ENCODE measurements at regions not wholly inside any gene's neighbourhood (a gene's known extent, or its start where the extent isn't known, plus 50 kb on each side); places are given as distances from the start of the nearest gene placed in this dataset.
A peak's percentile ranks its signal among the peaks of the same experiment; 100 is the strongest.

DNA sequence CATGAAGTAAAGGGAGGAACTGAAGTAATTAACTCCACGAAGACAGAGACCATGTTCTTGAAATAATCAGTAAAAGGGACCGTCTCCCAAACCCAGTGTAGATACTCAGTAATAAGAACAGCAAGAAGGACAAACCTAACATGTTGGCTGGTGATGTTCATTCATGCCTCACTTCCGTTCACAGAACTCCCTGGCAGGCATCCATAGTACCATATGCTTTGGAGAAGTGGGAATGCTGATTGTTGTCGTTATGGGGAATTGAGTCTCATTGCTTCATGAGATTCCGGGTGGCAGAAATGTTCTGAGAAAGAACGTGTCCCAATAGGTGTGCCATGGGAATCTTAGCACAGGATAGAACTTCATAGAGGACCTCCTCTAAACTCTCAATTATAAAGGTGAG, 452.3 kb downstream of the ZSWIM6 start:
- DNase-seq, result peak in 1 of 3 donors; percentile 3

- DNase-seq, result no peak
These were observed 456.5 kb downstream of the ZSWIM6 start for GRCh38 chr5:61788548-61788947.

GRCh38 chr5:61790007-61790406, 457.9 kb downstream of the ZSWIM6 start:
- DNase-seq, result no peak

- DNase-seq, result no peak
These were observed 458.6 kb downstream of the ZSWIM6 start for GRCh38 chr5:61790678-61791077.

GRCh38 chr5:61796773-61797172, 464.7 kb downstream of the ZSWIM6 start:
- DNase-seq, result no peak

- DNase-seq, result no peak
These were observed 468.4 kb downstream of the ZSWIM6 start for GRCh38 chr5:61800450-61800849.

GRCh38 chr5:61801174-61801573, 469.1 kb downstream of the ZSWIM6 start:
- no peak for DNase-seq

- DNase-seq, result no peak
These were observed 470.4 kb downstream of the ZSWIM6 start for GRCh38 chr5:61802456-61802855.

DNA sequence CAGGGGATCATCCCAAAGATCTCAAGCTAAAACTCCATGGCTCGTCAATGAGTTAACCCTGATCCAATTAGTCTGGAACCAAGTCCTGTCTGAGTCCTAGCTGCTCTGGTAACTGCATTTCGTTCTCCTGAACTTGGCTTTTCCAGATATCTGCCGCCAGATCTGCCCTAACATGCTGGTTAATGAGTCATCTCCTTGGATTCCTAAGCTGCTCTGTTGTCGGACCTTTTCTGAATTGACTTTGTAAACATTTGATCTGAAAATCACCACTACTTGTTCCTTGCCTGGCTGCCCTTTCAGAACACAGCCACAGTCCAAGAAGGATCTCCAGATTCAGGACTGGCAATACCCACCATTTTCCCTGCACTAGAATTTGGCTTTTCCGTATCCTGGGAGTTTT, 473.0 kb downstream of the ZSWIM6 start:
- peak in 1 of 3 donors; percentile 26 for DNase-seq

- no peak for DNase-seq
These were observed 474.5 kb downstream of the ZSWIM6 start for GRCh38 chr5:61806491-61807020.

DNA sequence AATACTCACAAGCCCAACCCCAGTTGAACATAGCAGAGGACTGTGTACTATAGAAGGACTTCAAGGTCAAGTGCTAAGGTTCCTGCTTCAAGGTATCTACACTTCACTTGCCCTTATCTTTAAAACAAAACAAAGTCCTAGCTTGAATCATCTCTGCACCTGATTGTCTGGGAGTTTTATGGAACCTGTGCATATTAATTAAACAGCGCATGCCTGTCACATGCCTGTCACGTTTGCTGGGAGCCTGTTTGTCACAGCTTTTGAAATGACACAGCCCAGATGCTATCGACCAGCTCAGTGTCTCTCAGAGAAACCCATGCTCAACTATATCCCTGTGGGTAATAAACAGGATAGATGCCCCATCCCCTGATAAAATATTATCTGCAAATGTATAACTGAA, 476.0 kb downstream of the ZSWIM6 start:
- DNase-seq, result no peak

DNA sequence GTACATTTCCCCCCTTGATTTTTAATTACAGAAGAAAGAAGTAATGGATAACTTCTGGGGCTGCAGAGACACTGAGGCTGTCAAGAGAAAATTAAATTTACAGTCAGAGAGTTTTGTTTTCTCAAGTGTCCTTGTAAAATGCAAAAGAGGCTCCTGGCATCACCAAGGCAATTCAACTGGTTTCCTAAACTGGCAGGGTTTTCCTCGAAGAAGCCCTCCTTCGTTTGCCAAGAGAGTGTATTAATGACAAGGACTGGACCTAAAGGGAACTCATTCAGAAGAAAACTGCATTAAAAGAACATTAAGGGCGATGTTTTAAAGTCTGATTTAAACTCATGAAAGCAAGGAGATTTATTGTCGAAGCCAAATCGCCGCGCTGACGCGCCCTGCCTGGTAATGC, 476.9 kb downstream of the ZSWIM6 start:
- no peak for DNase-seq

GRCh38 chr5:61809651-61810050, 477.6 kb downstream of the ZSWIM6 start:
- no peak for DNase-seq

DNA sequence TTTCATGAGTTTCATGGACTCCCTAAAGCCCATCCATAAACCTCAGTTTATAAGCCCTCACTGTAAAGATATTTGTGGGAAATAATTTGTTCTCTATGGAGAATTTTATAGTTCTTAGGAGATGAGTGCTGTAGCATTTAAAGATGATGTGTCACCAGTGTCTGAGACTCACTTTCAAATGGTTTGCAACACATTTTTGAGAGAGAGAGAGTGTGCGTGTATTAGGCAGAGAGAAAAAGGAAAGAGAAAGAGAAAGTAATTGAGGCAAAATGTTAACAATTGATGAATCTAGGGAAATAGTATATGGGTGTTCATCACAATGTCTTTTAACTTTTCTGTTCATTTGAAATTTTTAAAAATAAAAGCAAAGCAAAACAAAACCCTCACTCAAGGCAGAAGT, 479.0 kb downstream of the ZSWIM6 start:
- DNase-seq, result no peak

GRCh38 chr5:61813361-61813760, 481.3 kb downstream of the ZSWIM6 start:
- DNase-seq, result no peak

GRCh38 chr5:61815339-61815738, 483.3 kb downstream of the ZSWIM6 start:
- DNase-seq, result no peak

DNA sequence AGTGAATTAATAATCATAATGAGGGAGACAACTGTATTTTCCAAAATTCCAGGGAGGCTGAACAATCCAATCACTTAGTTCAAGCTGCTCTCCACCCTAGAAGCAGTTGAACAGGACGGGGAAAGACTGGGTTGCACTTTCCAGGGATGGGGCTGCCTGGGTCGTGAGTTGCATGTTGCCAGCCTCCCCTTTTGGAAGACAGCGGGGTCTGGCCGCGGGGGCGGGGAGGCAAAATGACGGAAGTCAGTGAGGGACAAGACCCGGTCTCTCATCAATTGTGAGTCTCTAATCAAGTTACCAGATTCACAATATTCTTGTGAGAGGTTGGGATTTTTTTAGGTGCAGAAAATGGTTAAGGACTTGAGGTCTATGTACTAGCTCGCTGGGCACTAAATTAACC, 484.1 kb downstream of the ZSWIM6 start:
- no peak for DNase-seq

- DNase-seq, result no peak
These were observed 484.8 kb downstream of the ZSWIM6 start for GRCh38 chr5:61816585-61817450.

GRCh38 chr5:61817472-61818326, 485.6 kb downstream of the ZSWIM6 start:
- peak; percentile 39 to 75 (median 48) for DNase-seq

DNA sequence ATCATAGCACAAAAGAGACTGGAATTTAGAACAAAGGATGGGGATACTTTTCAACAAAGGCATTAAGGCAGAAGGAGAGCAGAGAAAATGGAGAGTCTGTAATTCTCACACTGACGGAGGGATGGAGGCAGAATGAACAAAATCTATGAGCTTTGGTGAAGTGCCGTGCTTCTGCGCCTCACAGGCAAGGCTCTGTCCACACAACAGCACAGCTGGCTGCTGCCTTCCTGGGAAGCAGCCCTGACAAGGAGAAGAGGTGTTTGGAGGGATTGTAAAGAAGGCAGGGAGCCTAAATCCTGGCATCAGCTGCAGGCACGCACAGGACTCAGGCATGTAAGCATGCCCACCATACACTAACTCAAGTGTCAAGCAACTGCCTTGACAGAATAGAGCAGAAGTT, 485.2 kb upstream of the KIF2A start:
- no peak for DNase-seq

DNA sequence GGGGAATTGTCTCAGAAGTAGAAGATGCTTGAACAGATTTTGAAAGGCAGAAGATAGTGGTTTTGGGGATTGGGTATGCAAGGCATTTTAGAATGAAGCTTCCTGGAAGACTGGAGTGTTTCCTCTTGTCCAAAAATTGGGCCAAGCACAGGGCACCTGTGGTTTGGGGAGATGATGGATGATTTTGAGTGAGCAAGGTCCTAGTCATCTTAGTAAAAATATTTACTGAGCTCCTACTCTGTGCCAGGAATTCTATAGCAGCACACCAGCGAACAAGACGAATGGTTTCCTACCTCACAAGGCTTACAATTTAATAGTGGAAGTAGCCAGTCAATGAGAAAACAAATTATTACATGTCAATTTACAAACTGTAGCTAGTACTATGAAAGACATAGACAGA, 484.4 kb upstream of the KIF2A start:
- DNase-seq, result no peak

GRCh38 chr5:61822584-61822983, 483.4 kb upstream of the KIF2A start:
- DNase-seq, result no peak

DNA sequence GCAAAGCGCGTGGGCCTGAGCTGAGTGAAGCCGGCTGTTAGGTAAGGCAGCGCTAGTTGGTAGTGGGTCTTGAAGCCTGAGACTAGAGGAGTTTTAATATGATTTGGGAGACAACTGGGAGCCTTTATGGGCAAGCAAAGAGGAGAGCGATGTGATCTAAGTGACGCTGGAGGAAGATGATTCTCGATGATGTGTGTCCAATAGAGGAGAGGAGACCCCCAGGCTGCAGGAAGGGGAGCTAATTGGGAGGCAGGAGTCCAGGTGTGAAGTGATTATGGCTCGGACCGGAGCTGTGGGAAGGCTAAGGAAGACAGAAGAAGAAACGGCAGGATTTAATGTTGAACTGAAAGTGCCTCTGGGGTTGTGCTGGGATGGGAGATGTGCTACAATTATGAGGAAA, 482.9 kb upstream of the KIF2A start:
- no peak for DNase-seq

Measured in muscle of back (tissue), 3 donors.